ENCODE measurements at regions not wholly inside any gene's neighbourhood (a gene's known extent, or its start where the extent isn't known, plus 50 kb on each side); places are given as distances from the start of the nearest gene placed in this dataset.
A peak's percentile ranks its signal among the peaks of the same experiment; 100 is the strongest.

DNA sequence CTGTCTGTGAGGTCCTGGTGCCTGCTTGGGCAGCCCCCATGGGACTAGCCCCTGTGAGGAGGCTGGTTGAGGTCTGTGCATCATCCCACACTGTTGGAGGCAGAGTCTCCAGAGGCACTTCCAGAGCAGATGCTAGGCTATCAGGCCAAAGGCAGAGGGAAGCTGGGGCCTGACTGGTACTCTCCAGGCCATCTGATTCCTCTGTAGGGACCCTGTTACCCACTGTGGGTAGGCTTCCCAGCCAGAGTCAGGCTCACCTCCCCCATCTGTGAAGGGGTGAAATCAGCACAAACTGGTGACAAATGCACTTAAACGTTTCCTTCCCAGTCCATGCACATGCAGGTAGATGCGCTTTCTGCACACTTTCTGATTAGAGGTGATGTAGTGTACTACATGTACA is 212.6 kb upstream of the TOPAZ1 start:
- no peak for DNase-seq (ENCODE audit: low read depth in 2 of 2)
- H3K27me3 ChIP-seq (ENCODE audit: control insufficient read depth, insufficient read depth, low read length), result no peaks in the 10 kb centered on the region
- H3K79me2 ChIP-seq (ENCODE audit: control insufficient read depth, insufficient read depth, low read length), result peaks cover 24% of the 10 kb centered on the region
- no peaks in the 10 kb centered on the region for H4K20me1 ChIP-seq (ENCODE audit: control insufficient read depth, extremely low read depth, insufficient read depth, low read length)
- H3K9me3 ChIP-seq (ENCODE audit: control insufficient read depth, insufficient read depth, low read depth, low read length), result no peaks in the 10 kb centered on the region
- no peak overlapping the region for H3K9ac ChIP-seq (ENCODE audit: insufficient read depth, low read length)
- no peak overlapping the region for H3K4me3 ChIP-seq (replicated peaks in 1 of 4; ENCODE audit: control extremely low read depth in 1 of 4, insufficient read depth in 1 of 4, low read depth in 3 of 4, low read length in 4 of 4)
- H2AFZ ChIP-seq (ENCODE audit: low read length), result no peak overlapping the region
- H3K4me2 ChIP-seq (ENCODE audit: extremely low read depth, insufficient read depth, low read length), result no peak overlapping the region
- TF ChIP-seq EZH2 (IDR thresholded peaks at IDR 0.05; ENCODE audit: low read length, missing control alignments) (no peak), CTCF (conservative IDR thresholded peaks at IDR 0.05 in 1 of 2, IDR thresholded peaks at IDR 0.05 in 1 of 2; ENCODE audit: low read depth in 1 of 2, low read length in 2 of 2) (no peak)
- no peaks in the 10 kb centered on the region for H3K4me1 ChIP-seq (ENCODE audit: control insufficient read depth, extremely low read depth, insufficient read depth, low read length)
- H3K27ac ChIP-seq (ENCODE audit: insufficient read depth, low read length), result no peak overlapping the region
- peaks cover 2% of the 10 kb centered on the region for H3K36me3 ChIP-seq (ENCODE audit: control insufficient read depth, insufficient read depth, low read length)

DNA sequence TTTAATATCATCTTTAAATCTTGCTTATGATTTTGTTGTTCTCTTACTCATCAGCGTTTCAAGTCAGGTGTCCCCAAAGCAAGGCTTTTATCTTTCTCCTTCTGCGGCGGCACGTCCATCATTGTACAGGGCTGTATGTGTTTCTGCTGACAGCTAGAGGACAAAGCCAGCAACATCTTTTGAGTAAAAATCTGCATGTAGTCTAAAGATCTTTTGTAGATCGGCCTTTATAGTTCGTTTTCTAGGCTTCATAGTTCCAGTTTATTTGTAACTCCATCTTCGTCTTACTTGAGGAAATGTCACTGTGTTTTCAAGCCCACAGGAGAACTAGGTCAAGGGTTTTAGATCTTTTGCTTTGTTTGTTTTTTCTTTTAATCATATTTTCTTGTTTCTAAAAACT is 211.4 kb upstream of the TOPAZ1 start:
- H3K9ac ChIP-seq (ENCODE audit: insufficient read depth, low read length), result no peak overlapping the region
- peaks cover 19% of the 10 kb centered on the region for H3K79me2 ChIP-seq (ENCODE audit: control insufficient read depth, insufficient read depth, low read length)
- no peaks in the 10 kb centered on the region for H4K20me1 ChIP-seq (ENCODE audit: control insufficient read depth, extremely low read depth, insufficient read depth, low read length)
- no peak for DNase-seq (ENCODE audit: low read depth in 2 of 2)
- no peaks in the 10 kb centered on the region for H3K27me3 ChIP-seq (ENCODE audit: control insufficient read depth, insufficient read depth, low read length)
- no peak for TF ChIP-seq CTCF (conservative IDR thresholded peaks at IDR 0.05 in 1 of 2, IDR thresholded peaks at IDR 0.05 in 1 of 2; ENCODE audit: low read depth in 1 of 2, low read length in 2 of 2)
- no peaks in the 10 kb centered on the region for H3K4me1 ChIP-seq (ENCODE audit: control insufficient read depth, extremely low read depth, insufficient read depth, low read length)
- no peak overlapping the region for H3K4me3 ChIP-seq (replicated peaks in 1 of 4; ENCODE audit: control extremely low read depth in 1 of 4, insufficient read depth in 1 of 4, low read depth in 3 of 4, low read length in 4 of 4)
- H3K27ac ChIP-seq (ENCODE audit: insufficient read depth, low read length), result no peak overlapping the region
- H3K36me3 ChIP-seq (ENCODE audit: control insufficient read depth, insufficient read depth, low read length), result peaks cover 2% of the 10 kb centered on the region
- no peak overlapping the region for H3K4me2 ChIP-seq (ENCODE audit: extremely low read depth, insufficient read depth, low read length)
- H3K9me3 ChIP-seq (ENCODE audit: control insufficient read depth, insufficient read depth, low read depth, low read length), result no peaks in the 10 kb centered on the region
- no peak overlapping the region for H2AFZ ChIP-seq (ENCODE audit: low read length)

DNA sequence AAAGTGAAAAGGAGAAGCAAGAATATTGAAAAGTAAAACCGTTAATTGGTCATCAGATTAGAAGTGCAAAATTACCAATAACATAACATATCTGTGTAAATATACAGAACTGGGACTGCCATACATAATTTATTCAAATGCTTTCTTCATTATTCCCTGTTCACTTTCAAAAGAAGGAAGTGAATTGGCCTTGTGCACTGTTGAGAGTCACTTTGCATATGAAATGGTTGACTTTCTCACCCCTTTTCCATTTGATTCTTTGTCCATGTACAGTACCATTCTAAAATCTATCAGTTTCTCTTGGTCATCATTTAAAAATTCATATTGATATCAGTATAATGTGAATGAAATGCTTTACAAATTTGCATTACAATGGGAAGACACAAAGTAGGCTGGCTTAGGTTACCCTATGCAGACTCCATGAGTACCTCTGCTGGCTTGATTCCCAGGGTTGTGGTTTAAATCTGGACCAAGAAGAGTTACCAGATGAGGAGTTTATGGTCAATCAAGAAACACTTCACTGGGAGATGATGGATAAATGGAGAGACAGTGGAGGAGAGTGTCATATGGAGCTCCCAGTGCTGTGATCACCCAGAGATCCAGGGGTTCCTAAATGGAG is 210.9 kb upstream of the TOPAZ1 start:
- H2AFZ ChIP-seq (ENCODE audit: low read length), result no peak overlapping the region
- peaks cover 18% of the 10 kb centered on the region for H3K79me2 ChIP-seq (ENCODE audit: control insufficient read depth, insufficient read depth, low read length)
- no peaks in the 10 kb centered on the region for H3K9me3 ChIP-seq (ENCODE audit: control insufficient read depth, insufficient read depth, low read depth, low read length)
- H3K36me3 ChIP-seq (ENCODE audit: control insufficient read depth, insufficient read depth, low read length), result peaks cover 2% of the 10 kb centered on the region
- no peak overlapping the region for H3K9ac ChIP-seq (ENCODE audit: insufficient read depth, low read length)
- no peaks in the 10 kb centered on the region for H3K4me1 ChIP-seq (ENCODE audit: control insufficient read depth, extremely low read depth, insufficient read depth, low read length)
- H3K27me3 ChIP-seq (ENCODE audit: control insufficient read depth, insufficient read depth, low read length), result no peaks in the 10 kb centered on the region
- TF ChIP-seq EZH2 (IDR thresholded peaks at IDR 0.05; ENCODE audit: low read length, missing control alignments) (no peak), CTCF (conservative IDR thresholded peaks at IDR 0.05 in 1 of 2, IDR thresholded peaks at IDR 0.05 in 1 of 2; ENCODE audit: low read depth in 1 of 2, low read length in 2 of 2) (no peak)
- peak; percentile 12 to 38 for DNase-seq (ENCODE audit: low read depth in 2 of 2)
- no peaks in the 10 kb centered on the region for H4K20me1 ChIP-seq (ENCODE audit: control insufficient read depth, extremely low read depth, insufficient read depth, low read length)
- H3K4me2 ChIP-seq (ENCODE audit: extremely low read depth, insufficient read depth, low read length), result no peak overlapping the region
- H3K27ac ChIP-seq (ENCODE audit: insufficient read depth, low read length), result no peak overlapping the region
- H3K4me3 ChIP-seq (replicated peaks in 1 of 4; ENCODE audit: control extremely low read depth in 1 of 4, insufficient read depth in 1 of 4, low read depth in 3 of 4, low read length in 4 of 4), result no peak overlapping the region

All from fibroblast of lung (primary cell).